ENCODE measurements at regions not wholly inside any gene's neighbourhood (a gene's known extent, or its start where the extent isn't known, plus 50 kb on each side); places are given as distances from the start of the nearest gene placed in this dataset.
"Not testable (repeated sequence)": the region's sequence is repeated elsewhere in the genome, so short reads cannot be mapped to it uniquely, and the experiment has no call there.

GRCh38 chr9:78882481-78882880 lies 585.6 kb downstream of the PSAT1 start:
- no peak for DNase-seq

- no peak for DNase-seq
Observed at GRCh38 chr9:78884611-78885150, 587.8 kb downstream of the PSAT1 start.

DNA sequence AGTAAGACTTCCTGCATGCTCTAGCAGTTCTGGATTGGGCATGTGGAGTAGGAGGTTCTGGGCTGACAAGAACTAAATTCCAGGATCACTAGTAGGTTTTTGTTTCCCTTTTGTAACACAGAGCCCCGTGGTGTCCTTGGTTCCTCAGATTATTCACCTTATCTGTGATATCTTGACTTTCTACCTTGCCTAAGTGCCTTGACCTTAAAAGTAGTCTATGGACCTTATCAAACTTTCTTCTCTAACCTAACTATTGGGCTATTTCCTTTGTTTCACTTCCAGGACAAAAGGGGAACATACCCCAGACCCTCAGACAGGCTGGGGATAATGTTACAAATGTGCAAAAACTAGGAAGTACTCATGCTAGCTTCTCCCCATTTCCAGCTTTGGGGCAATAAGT lies 595.3 kb downstream of the PSAT1 start:
- DNase-seq: no peak

DNA sequence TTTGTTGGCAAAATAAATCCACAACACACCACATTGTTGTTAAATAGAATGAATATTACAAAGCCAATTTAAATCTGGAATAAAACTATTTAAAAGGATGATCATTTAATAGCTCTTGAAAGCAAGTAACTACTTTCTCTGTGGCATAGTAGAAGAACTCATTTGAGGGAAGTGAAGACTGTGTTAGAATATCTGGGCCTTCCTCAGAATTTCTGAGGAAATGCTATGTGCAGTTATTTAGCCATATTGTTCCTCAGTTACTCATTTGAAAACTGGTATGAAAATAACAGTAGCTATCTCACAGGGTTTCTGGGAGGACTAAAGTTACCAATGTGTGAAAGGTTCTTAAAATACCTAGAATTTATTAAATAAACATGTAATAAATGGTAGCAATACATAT lies 595.8 kb downstream of the PSAT1 start:
- no peak for DNase-seq

- DNase-seq: no peak
Observed at GRCh38 chr9:78893774-78894401, 597.0 kb downstream of the PSAT1 start.

DNA sequence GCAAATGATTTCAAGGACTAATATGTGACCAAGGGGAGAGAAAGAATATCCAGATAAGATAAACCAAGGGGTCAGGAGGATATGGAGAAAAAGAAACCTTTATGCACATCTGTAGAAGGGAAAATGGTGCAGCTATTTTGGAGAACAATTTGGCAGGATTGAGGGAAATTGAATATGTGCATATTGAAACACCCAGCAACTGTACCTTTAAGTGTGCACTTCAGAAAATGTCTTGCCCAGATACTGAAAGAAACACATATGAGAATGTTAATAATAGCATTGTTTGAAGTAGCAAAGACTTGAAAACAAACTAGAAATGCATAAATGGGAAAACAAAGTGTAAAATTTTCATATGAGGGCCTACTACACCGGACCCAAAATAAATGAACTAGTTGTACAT lies 599.6 kb downstream of the PSAT1 start:
- no peak for DNase-seq

- DNase-seq: no peak
Observed at GRCh38 chr9:78898234-78898633, 601.3 kb downstream of the PSAT1 start.

GRCh38 chr9:78899006-78899405 lies 602.1 kb downstream of the PSAT1 start:
- DNase-seq: no peak

DNA sequence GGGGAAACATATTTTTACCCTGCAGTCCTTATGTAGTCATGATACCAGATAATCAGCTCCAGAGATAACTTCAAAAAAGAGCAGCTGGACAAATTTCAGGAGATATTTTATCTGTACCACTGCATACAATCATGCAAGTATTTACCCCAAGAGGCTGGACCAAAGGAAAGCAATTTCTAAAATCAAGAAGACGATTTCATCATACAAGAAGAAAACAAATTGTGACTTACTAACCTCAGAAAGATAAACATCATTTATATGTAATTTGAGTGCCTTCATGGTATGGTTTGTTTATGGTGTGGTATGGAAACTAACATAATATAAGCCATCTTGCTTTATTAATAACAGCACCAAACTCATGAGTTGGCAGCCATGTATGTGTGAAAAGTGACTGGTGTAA lies 603.6 kb downstream of the PSAT1 start:
- DNase-seq: no peak

DNA sequence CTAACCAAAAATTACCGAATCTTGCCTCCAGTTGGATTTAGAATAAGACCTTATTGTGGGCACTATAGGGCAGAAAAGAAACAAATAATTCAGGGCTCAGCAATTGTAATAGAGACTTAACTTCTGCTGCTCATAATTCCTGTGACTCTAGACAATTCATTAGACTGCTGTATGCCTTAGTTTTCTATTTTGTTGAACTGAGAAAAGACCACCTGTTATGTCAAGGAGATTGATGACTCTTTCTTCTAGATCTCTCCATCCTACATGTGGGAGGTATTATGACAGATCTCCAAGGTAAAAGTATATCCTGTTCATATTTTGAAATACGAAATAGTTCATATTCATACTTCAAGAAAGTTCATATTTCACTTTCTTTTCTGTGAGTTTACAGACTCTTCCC lies 605.1 kb downstream of the PSAT1 start:
- DNase-seq: no peak

DNA sequence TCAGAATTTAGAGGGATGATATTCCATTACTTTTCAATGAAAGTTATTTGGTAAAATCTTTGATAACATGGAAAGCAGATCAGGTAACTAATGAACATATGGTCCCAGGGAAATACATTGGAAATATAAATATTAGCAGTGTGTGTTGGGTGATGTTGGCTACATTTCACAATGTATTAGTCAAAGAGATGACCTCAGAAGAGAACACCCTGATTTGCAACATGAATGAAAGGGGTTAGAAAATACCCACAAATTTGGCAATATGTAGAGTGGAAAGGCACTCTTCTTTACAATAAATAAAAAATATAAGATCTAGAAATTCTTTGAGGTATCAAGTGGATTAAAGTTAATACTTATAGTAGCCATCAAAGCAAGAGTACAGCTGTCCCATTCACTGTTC lies 606.7 kb downstream of the PSAT1 start:
- no peak for DNase-seq

DNA sequence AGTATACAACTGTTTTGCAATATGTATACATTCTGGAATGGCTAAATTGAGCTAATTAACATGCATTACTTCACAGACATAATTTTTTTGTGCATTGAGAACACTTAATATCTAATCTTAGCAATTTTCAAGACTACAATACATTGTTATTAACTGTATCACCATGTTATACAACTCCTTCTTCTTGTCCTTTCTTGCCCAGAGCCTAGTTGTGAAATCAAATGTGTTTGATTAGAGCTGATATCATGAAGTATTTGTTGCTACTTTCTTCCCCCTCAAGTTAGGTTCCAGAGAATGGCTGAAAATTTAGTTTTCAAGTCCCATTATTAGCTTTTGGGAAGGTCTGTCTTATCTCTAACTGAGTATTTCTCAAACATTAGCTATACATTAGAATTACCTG lies 607.8 kb downstream of the PSAT1 start:
- DNase-seq: no peak

DNA sequence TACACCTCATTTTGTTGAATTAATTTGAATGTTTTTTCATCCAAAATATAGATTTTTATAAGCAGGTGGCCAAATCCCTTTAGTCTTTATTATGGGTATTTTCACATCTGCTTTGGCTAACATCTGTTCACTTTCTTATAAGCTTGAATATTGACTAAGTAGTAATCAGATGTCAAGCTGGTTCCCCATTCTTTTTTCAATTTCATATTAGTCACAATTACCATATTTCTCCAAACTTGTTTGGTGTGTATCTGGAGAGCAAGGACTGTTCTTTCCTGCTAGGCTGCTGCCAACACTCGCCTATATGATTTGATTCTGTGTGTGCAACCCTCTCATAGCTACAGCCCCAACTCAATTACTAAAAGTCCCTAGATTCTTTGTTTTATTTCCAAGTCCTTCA lies 608.5 kb downstream of the PSAT1 start:
- no peak for DNase-seq

DNA sequence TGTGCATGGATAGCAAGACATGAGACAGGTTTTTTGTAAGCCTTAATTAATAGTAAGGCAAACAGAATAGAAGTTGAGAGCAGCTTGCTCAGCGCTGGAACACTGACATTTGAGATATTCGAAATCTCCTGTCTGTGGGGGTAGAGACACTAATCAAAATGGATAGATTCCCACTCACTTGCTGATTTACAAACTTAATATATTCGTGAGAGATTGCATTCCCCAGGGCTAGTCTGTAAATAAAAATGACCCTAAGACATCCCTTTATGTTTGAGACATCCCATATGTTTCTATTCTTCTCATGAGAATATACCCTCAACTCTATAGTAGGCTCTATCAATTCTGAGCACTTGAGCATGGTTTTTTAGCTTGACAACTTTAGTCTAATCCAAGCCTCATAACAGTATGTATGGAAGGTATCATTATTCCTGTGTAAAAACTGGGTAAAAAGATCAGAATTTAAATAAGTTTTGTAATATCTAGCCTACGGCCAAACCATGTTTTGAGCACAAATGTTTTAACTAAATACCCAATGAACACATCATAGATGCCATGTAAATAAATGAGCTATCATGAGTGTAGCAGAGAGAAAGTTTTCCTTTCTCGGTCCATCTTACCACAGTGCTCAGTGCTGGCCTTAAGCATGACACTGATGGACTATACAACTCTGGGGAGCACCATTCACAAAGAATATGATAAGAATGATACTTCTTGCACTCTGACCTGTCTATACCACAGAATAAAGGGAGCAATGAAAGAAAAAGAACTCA lies 609.2 kb downstream of the PSAT1 start:
- DNase-seq: no peak

- DNase-seq: no peak
Observed at GRCh38 chr9:78909566-78909965, 612.6 kb downstream of the PSAT1 start.

DNA sequence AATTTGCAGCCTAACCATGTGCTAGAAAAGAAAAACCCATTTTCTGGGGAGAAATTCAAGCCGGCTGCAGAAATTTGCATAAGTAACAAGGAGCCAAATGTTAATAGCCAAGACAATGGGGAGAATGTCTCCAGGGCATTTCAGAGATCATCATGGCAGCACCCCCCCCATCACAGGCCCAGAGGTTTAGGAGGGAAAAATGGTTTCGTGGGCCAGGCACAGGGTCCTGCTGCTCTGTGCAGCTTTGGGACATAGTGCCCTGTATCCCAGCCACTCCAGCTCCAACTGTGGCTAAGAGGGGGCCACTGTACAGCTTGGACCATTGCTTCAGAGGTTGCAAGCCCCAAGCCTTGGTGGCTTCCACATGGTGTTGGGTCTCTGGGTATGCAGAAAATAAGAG lies 620.0 kb downstream of the PSAT1 start:
- not testable (repeated sequence) for DNase-seq

GRCh38 chr9:78918976-78919375 lies 622.1 kb downstream of the PSAT1 start:
- DNase-seq: no peak

DNA sequence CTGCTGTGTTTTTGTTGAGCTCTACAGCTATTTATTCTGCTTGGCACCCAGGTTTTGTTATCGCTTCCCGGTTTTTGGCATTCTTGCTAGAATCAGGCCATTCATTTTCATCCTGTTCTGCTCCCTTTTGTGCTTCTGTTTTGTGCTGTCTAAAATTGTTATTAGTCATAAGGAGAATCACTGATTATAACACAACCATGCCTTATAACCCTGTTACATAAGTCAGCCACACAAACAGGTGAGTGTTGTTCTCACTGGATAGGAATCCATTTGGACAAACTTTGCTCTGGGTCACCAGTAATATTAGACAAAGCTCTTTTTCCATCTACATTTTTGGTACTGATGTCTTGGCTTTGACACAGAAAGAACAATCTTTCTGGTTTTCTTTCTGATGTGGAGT lies 622.8 kb downstream of the PSAT1 start:
- DNase-seq: no peak

DNA sequence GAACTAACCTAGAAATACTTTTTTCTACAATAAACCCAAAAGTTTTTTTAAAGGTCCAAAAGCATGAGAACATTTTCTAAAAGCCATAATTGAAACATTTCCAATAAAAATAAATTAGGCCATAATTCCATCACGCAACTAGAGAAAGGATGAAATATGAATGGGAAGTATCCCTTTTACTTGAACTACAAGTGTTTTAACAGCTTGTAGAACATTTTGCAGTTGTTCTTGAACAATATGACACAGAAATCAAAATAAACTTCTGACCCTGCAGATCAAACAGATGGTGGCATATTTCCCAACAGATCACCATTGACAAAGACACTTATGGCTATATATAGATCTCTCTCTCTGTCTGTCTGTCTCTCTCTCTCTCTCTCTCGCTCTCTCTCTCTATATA lies 624.4 kb downstream of the PSAT1 start:
- DNase-seq: no peak

DNA sequence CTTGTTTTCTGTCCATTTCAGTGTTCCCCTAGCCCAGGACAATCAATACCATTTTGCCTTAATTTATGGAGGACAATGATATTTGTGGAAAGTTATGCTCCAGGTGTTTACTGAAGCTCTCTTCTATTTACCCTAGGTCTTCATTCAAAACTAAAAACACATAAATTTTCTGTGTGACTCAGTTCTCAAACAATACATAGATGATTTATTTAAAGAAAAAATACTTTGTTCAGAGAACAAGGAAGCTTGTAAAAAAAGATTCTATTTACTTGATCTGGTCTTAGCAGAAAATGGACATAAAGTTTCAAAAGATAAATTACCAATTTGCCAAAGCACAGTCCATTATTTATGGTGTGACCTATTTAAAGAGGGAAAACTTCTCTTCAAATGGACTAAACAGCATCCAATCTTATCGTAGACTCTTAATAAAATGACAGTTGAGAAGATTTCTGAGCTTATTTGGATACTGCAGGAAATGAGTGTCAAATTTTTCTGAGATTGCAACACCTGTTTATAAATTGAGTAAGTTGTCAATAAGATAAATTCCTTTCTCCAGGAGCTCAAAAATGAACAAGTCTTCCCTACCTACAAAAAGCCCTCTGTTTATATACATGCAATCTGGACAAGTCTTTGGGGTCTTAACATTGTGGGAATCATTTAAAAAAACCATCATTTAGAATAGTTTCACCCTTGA lies 627.2 kb downstream of the PSAT1 start:
- DNase-seq: no peak

GRCh38 chr9:78927099-78927940 lies 630.4 kb downstream of the PSAT1 start:
- DNase-seq: no peak

DNA sequence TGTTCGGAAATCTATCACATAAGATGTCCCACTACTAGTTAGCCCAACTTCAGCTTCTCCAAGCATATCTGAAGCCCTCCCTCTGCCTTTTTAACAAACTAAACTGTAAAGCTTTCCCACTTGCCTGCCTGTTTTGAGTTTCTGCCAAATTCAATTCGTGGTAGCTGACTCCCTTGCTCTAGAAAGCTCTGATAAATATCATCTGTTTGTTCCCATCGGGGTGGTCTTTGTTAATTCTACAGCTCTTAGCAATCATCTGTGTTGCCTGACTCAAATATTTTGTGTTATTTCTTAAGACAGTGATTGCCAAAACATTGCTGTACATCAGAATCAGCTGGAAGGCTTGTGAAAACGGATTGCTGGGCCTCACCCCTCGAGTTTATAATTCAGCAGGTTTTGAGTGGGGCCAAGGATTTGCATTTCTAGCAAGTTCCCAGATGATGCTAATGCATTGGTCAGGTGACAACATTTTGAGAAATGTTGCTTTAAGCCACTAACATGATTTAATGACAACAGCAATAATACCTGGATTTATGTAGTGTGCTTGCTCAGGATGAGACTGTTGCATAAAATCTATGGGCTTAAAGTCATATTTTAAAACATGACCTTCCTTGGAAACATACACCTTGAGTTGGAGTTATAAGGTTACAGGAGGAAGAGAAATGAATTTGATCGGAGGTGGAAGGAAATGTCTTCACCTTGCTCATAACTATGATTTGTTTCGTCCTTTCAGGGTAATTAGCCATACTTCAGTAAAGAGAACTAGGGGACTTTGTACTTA lies 631.9 kb downstream of the PSAT1 start:
- DNase-seq: no peak

Data from stimulated activated CD4-positive, alpha-beta T cell treated with anti-CD3 and anti-CD28 coated beads, Interleukin-15, amount 100 ng/mL, for 24 hours (primary cell).